ENCODE measurements at regions not wholly inside any gene's neighbourhood (a gene's known extent, or its start where the extent isn't known, plus 50 kb on each side); places are given as distances from the start of the nearest gene placed in this dataset.

GRCh38 chr3:195003006-195003892 is 267.7 kb downstream of the XXYLT1 start:
- no peak for TF ChIP-seq TAF1 (IDR thresholded peaks at IDR 0.05; ENCODE audit: borderline replicate concordance, low read depth, low read length)
- TF ChIP-seq POLR2AphosphoS5 (IDR thresholded peaks at IDR 0.05; ENCODE audit: low read depth, low read length), result no peak
- TF ChIP-seq POLR2A (IDR thresholded peaks at IDR 0.05; ENCODE audit: low read depth, low read length), result no peak
- FAIRE-seq, result no peak
- DNase-seq (ENCODE audit: insufficient read length), result no peak

- no peak for TF ChIP-seq TAF1 (IDR thresholded peaks at IDR 0.05; ENCODE audit: borderline replicate concordance, low read depth, low read length)
- FAIRE-seq (no peak), DNase-seq (ENCODE audit: insufficient read length) (no peak)
These were observed 267.1 kb downstream of the XXYLT1 start for GRCh38 chr3:195003893-195004289.

- TF ChIP-seq POLR2AphosphoS5 (IDR thresholded peaks at IDR 0.05; ENCODE audit: low read depth, low read length) (no peak), TAF1 (IDR thresholded peaks at IDR 0.05; ENCODE audit: borderline replicate concordance, low read depth, low read length) (no peak), POLR2A (IDR thresholded peaks at IDR 0.05; ENCODE audit: low read depth, low read length) (no peak)
- DNase-seq (ENCODE audit: insufficient read length) (no peak), FAIRE-seq (no peak)
These were observed 266.3 kb downstream of the XXYLT1 start for GRCh38 chr3:195004512-195005250.

GRCh38 chr3:195005251-195005620 is 265.7 kb downstream of the XXYLT1 start:
- no peak for DNase-seq (ENCODE audit: insufficient read length)
- FAIRE-seq, result no peak
- TF ChIP-seq POLR2A (IDR thresholded peaks at IDR 0.05; ENCODE audit: low read depth, low read length) (no peak), TAF1 (IDR thresholded peaks at IDR 0.05; ENCODE audit: borderline replicate concordance, low read depth, low read length) (no peak), POLR2AphosphoS5 (IDR thresholded peaks at IDR 0.05; ENCODE audit: low read depth, low read length) (no peak)

GRCh38 chr3:195005759-195006510 is 265.0 kb downstream of the XXYLT1 start:
- DNase-seq (ENCODE audit: insufficient read length), result no peak
- no peak for TF ChIP-seq TAF1 (IDR thresholded peaks at IDR 0.05; ENCODE audit: borderline replicate concordance, low read depth, low read length)
- no peak for TF ChIP-seq POLR2AphosphoS5 (IDR thresholded peaks at IDR 0.05; ENCODE audit: low read depth, low read length)
- no peak for TF ChIP-seq POLR2A (IDR thresholded peaks at IDR 0.05; ENCODE audit: low read depth, low read length)
- no peak for FAIRE-seq

GRCh38 chr3:195007151-195007550 is 263.8 kb downstream of the XXYLT1 start:
- DNase-seq (ENCODE audit: insufficient read length) (no peak), FAIRE-seq (no peak)
- TF ChIP-seq POLR2AphosphoS5 (IDR thresholded peaks at IDR 0.05; ENCODE audit: low read depth, low read length) (no peak), TAF1 (IDR thresholded peaks at IDR 0.05; ENCODE audit: borderline replicate concordance, low read depth, low read length) (no peak), POLR2A (IDR thresholded peaks at IDR 0.05; ENCODE audit: low read depth, low read length) (no peak)

- no peak for DNase-seq (ENCODE audit: insufficient read length)
- no peak for FAIRE-seq
- no peak for TF ChIP-seq TAF1 (IDR thresholded peaks at IDR 0.05; ENCODE audit: borderline replicate concordance, low read depth, low read length)
- no peak for TF ChIP-seq POLR2A (IDR thresholded peaks at IDR 0.05; ENCODE audit: low read depth, low read length)
These were observed 263.2 kb downstream of the XXYLT1 start for GRCh38 chr3:195007766-195008165.

- no peak for DNase-seq (ENCODE audit: insufficient read length)
These were observed 262.1 kb downstream of the XXYLT1 start for GRCh38 chr3:195008816-195009215.

GRCh38 chr3:195009616-195010015 is 261.3 kb downstream of the XXYLT1 start:
- FAIRE-seq (no peak), DNase-seq (ENCODE audit: insufficient read length) (no peak)
- no peak for TF ChIP-seq POLR2AphosphoS5 (IDR thresholded peaks at IDR 0.05; ENCODE audit: low read depth, low read length)
- TF ChIP-seq TAF1 (IDR thresholded peaks at IDR 0.05; ENCODE audit: borderline replicate concordance, low read depth, low read length), result no peak
- TF ChIP-seq POLR2A (IDR thresholded peaks at IDR 0.05; ENCODE audit: low read depth, low read length), result no peak

More at GRCh38 chr3:195008816-195009215, 262.1 kb downstream of the XXYLT1 start:
- TF ChIP-seq POLR2A (IDR thresholded peaks at IDR 0.05; ENCODE audit: low read depth, low read length) (no peak), TAF1 (IDR thresholded peaks at IDR 0.05; ENCODE audit: borderline replicate concordance, low read depth, low read length) (no peak)
- FAIRE-seq, result no peak

- DNase-seq (ENCODE audit: insufficient read length) (no peak), FAIRE-seq (no peak)
- TF ChIP-seq TAF1 (IDR thresholded peaks at IDR 0.05; ENCODE audit: borderline replicate concordance, low read depth, low read length) (no peak), POLR2AphosphoS5 (IDR thresholded peaks at IDR 0.05; ENCODE audit: low read depth, low read length) (no peak), POLR2A (IDR thresholded peaks at IDR 0.05; ENCODE audit: low read depth, low read length) (no peak)
These were observed 260.3 kb downstream of the XXYLT1 start for GRCh38 chr3:195010551-195011100.

- DNase-seq (ENCODE audit: insufficient read length) (no peak), FAIRE-seq (no peak)
- no peak for TF ChIP-seq POLR2A (IDR thresholded peaks at IDR 0.05; ENCODE audit: low read depth, low read length)
- no peak for TF ChIP-seq TAF1 (IDR thresholded peaks at IDR 0.05; ENCODE audit: borderline replicate concordance, low read depth, low read length)
- no peak for TF ChIP-seq POLR2AphosphoS5 (IDR thresholded peaks at IDR 0.05; ENCODE audit: low read depth, low read length)
These were observed 259.6 kb downstream of the XXYLT1 start for GRCh38 chr3:195011231-195011834.
